Body of pancreas (tissue), 4 donors: ENCODE measurements at regions not wholly inside any gene's neighbourhood (a gene's known extent, or its start where the extent isn't known, plus 50 kb on each side); places are given as distances from the start of the nearest gene placed in this dataset.

Experiments used
- POLR2A ChIP-seq, 3 donors: fragments of 450-650 bp; IDR thresholded peaks; one replicate each; pipeline ENCODE4 v1.6.1; 2016; ENCODE audit warnings: antibody characterized with exemption in 3 of 3, mild to moderate bottlenecking in 2 of 3
- TF ChIP-seq, protein P1 (sequence below), 7 experiments: fragments of 450-650 bp in 4 of 7; fragments of 200-600 bp in 3 of 7; sonication (generic) in 3 of 7; IDR thresholded peaks; one replicate each; pipeline ENCODE4 v1.5.1; 2016 to 2019; ENCODE audit warnings: antibody characterized with exemption in 7 of 7

DNA sequence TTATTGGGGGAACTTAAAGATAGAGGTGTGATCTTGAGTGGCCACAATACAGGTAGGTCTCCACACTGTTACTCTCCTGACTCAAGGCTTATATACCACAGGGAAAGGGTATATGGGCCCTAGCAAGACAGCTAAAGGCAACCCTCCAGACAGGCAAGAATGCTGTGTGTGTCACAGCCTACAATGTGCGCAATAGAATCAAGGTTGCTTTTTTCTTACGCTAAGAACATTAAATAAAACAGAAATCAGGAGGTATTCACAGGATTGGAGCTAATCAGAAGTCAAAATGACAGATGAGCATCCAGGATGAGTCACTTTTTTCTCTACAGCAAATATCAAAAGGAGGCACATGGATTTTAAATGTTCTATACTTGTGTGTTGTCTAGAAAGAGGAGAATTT, 1797.9 kb upstream of the SEL1L start:
- TF ChIP-seq, protein P1, sequence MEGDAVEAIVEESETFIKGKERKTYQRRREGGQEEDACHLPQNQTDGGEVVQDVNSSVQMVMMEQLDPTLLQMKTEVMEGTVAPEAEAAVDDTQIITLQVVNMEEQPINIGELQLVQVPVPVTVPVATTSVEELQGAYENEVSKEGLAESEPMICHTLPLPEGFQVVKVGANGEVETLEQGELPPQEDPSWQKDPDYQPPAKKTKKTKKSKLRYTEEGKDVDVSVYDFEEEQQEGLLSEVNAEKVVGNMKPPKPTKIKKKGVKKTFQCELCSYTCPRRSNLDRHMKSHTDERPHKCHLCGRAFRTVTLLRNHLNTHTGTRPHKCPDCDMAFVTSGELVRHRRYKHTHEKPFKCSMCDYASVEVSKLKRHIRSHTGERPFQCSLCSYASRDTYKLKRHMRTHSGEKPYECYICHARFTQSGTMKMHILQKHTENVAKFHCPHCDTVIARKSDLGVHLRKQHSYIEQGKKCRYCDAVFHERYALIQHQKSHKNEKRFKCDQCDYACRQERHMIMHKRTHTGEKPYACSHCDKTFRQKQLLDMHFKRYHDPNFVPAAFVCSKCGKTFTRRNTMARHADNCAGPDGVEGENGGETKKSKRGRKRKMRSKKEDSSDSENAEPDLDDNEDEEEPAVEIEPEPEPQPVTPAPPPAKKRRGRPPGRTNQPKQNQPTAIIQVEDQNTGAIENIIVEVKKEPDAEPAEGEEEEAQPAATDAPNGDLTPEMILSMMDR (IDR thresholded peaks at IDR 0.05), result no peak
- TF ChIP-seq POLR2A (IDR thresholded peaks at IDR 0.05), result no peak
